Astrocyte (in vitro differentiated cells and primary cell): ENCODE measurements at regions not wholly inside any gene's neighbourhood (a gene's known extent, or its start where the extent isn't known, plus 50 kb on each side); places are given as distances from the start of the nearest gene placed in this dataset.

ENCODE experiments used
- DNase-seq: peaks from one replicate; pipeline ENCODE4 v3.0.0-alpha.2; 2010; ENCODE audit warnings: low read depth
- FAIRE-seq: peaks from 2 replicates; lab custom pipeline; 2011; peaks lifted over from hg19 to GRCh38; lab: Jason Lieb, UNC
- H2AFZ ChIP-seq: 2 replicates; pipeline ENCODE4 v1.6.0; 2012; ENCODE audit warnings: low read depth, low read length, inconsistent platforms
- H3K27ac ChIP-seq: 2 replicates; pipeline ENCODE4 v1.5.1; 2011; ENCODE audit warnings: low read depth, low read length, inconsistent platforms
- H3K27me3 ChIP-seq: 2 replicates; pipeline ENCODE4 v1.6.0; 2011; ENCODE audit warnings: low read length, inconsistent platforms; ENCODE audit not compliant: insufficient read depth
- H3K36me3 ChIP-seq: 2 replicates; pipeline ENCODE4 v1.5.1; 2011; ENCODE audit warnings: low read length, inconsistent platforms; ENCODE audit not compliant: insufficient read depth
- H3K4me1 ChIP-seq: 2 replicates; pipeline ENCODE4 v1.5.1; 2011; ENCODE audit warnings: low read length, inconsistent platforms; ENCODE audit not compliant: insufficient read depth
- H3K4me2 ChIP-seq: 2 replicates; pipeline ENCODE4 v1.6.0; 2012; ENCODE audit warnings: low read length, inconsistent platforms
- H3K4me3 ChIP-seq: 2 replicates; pipeline ENCODE4 v1.5.1; 2011; ENCODE audit warnings: low read depth, mild to moderate bottlenecking, low read length, inconsistent platforms; ENCODE audit not compliant: insufficient read depth
- H3K79me2 ChIP-seq: 2 replicates; pipeline ENCODE4 v1.6.0; 2012; ENCODE audit warnings: mild to moderate bottlenecking, low read length, inconsistent platforms; ENCODE audit not compliant: insufficient read depth
- H3K9ac ChIP-seq: 2 replicates; pipeline ENCODE4 v1.6.0; 2012; ENCODE audit warnings: mild to moderate bottlenecking, low read length, inconsistent platforms
- H3K9me3 ChIP-seq: 2 replicates; pipeline ENCODE4 v1.5.1; 2012; ENCODE audit warnings: low read depth, mild to moderate bottlenecking, low read length, inconsistent platforms; ENCODE audit not compliant: insufficient read depth
- H4K20me1 ChIP-seq: 2 replicates; pipeline ENCODE4 v1.6.0; 2012; ENCODE audit warnings: low read length, inconsistent platforms; ENCODE audit not compliant: insufficient read depth
- H3K27ac Mint-ChIP-seq: one replicate; pipeline ENCODE4 v1.8.0; 2021; ENCODE audit warnings: mild to moderate bottlenecking, mixed read lengths; ENCODE audit not compliant: unreplicated experiment
- H3K27me3 Mint-ChIP-seq: one replicate; pipeline ENCODE4 v1.8.0; 2021; ENCODE audit warnings: low read depth, mixed read lengths; ENCODE audit not compliant: unreplicated experiment
- H3K36me3 Mint-ChIP-seq: one replicate; pipeline ENCODE4 v1.8.0; 2021; ENCODE audit warnings: low read depth, mixed read lengths; ENCODE audit not compliant: unreplicated experiment
- H3K4me1 Mint-ChIP-seq: one replicate; pipeline ENCODE4 v1.8.0; 2021; ENCODE audit warnings: low read depth, mixed read lengths; ENCODE audit not compliant: unreplicated experiment
- H3K4me3 Mint-ChIP-seq: one replicate; pipeline ENCODE4 v1.8.0; 2021; ENCODE audit warnings: mild to moderate bottlenecking, moderate library complexity, mixed read lengths; ENCODE audit not compliant: unreplicated experiment
- H3K9me3 Mint-ChIP-seq: one replicate; pipeline ENCODE4 v1.8.0; 2021; ENCODE audit warnings: mild to moderate bottlenecking, mixed read lengths; ENCODE audit not compliant: unreplicated experiment
- EZH2 ChIP-seq: IDR thresholded peaks from 2 replicates; pipeline ENCODE4 v1.6.1; 2012; ENCODE audit warnings: mild to moderate bottlenecking, low read length, inconsistent platforms; ENCODE audit not compliant: insufficient read depth
- TF ChIP-seq, protein P1 (sequence below): IDR thresholded peaks from 2 replicates; pipeline ENCODE4 v1.5.1; 2011; ENCODE audit warnings: low read depth, mild to moderate bottlenecking, inconsistent platforms, low read length, moderate library complexity; ENCODE audit not compliant: insufficient read depth

DNA sequence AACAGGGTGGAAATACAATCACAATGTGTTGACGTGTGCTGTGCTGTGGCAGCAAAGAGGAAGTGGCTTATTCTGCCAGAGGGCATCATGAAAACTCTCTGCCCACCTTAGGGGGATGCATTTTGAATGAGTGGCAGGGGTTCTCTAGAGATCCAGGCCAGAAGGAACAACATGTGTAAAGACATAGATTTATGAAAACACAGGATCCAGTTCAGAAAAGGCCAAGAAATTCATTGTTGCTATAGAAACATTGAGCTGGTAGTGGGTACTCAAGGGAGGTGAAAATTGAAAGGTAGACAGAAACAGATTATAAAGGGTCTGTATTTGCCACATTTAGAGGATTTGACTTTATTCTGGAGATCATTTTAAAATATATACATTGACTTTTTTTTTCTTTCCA lies 417.7 kb downstream of the ENC1 start:
- H3K9ac ChIP-seq, result no peak overlapping the region
- H3K27ac Mint-ChIP-seq, result no peak overlapping the region
- FAIRE-seq (no peak), DNase-seq (no peak)
- H3K27me3 Mint-ChIP-seq, result no peaks in the 10 kb centered on the region
- H3K4me3 ChIP-seq, result no peak overlapping the region
- no peaks in the 10 kb centered on the region for H3K79me2 ChIP-seq
- H3K4me1 ChIP-seq, result no peaks in the 10 kb centered on the region
- H3K4me3 Mint-ChIP-seq, result no peak overlapping the region
- H3K36me3 ChIP-seq, result no peaks in the 10 kb centered on the region
- peaks cover 2% of the 10 kb centered on the region for H3K36me3 Mint-ChIP-seq
- H3K4me1 Mint-ChIP-seq, result no peaks in the 10 kb centered on the region
- H3K9me3 Mint-ChIP-seq, result peaks cover 17% of the 10 kb centered on the region
- peaks cover 3% of the 10 kb centered on the region for H3K9me3 ChIP-seq
- H3K4me2 ChIP-seq, result no peak overlapping the region
- H2AFZ ChIP-seq, result no peak overlapping the region
- H3K27ac ChIP-seq, result no peak overlapping the region
- no peaks in the 10 kb centered on the region for H4K20me1 ChIP-seq
- no peaks in the 10 kb centered on the region for H3K27me3 ChIP-seq
- TF ChIP-seq EZH2, result no peak
- TF ChIP-seq, protein P1, sequence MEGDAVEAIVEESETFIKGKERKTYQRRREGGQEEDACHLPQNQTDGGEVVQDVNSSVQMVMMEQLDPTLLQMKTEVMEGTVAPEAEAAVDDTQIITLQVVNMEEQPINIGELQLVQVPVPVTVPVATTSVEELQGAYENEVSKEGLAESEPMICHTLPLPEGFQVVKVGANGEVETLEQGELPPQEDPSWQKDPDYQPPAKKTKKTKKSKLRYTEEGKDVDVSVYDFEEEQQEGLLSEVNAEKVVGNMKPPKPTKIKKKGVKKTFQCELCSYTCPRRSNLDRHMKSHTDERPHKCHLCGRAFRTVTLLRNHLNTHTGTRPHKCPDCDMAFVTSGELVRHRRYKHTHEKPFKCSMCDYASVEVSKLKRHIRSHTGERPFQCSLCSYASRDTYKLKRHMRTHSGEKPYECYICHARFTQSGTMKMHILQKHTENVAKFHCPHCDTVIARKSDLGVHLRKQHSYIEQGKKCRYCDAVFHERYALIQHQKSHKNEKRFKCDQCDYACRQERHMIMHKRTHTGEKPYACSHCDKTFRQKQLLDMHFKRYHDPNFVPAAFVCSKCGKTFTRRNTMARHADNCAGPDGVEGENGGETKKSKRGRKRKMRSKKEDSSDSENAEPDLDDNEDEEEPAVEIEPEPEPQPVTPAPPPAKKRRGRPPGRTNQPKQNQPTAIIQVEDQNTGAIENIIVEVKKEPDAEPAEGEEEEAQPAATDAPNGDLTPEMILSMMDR, result no peak

DNA sequence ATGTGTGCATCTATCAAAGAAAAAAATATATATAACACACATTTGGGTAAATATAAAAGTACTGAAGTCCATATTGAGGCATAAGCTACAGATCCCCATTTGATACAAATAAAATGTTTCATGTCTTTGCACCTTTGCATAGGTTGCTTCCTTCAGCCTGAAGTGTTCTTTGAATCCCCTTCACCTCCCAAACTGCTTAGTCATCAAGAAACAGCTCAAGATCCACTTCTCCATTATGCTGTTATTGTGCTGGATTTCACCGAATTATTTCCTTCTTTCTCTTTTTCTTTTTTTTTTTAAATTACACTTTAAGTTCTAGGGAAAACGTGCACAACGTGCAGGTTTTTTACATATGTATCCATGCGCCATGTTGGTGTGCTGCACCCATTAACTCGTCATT lies 419.1 kb downstream of the ENC1 start:
- H4K20me1 ChIP-seq, result no peaks in the 10 kb centered on the region
- Mint-ChIP-seq H3K4me1 (no peaks in the 10 kb centered on the region), H3K27me3 (peaks cover under 1% of the 10 kb centered on the region), H3K27ac (no peak overlapping the region), H3K9me3 (peaks cover 17% of the 10 kb centered on the region), H3K36me3 (no peaks in the 10 kb centered on the region), H3K4me3 (no peak overlapping the region)
- H3K9ac ChIP-seq, result no peak overlapping the region
- FAIRE-seq (no peak), DNase-seq (no peak)
- H3K27ac ChIP-seq, result no peak overlapping the region
- no peaks in the 10 kb centered on the region for H3K4me1 ChIP-seq
- no peak overlapping the region for H2AFZ ChIP-seq
- peaks cover 3% of the 10 kb centered on the region for H3K9me3 ChIP-seq
- no peaks in the 10 kb centered on the region for H3K27me3 ChIP-seq
- H3K4me3 ChIP-seq, result no peak overlapping the region
- TF ChIP-seq EZH2, result no peak
- TF ChIP-seq, protein P1, result no peak
- no peaks in the 10 kb centered on the region for H3K36me3 ChIP-seq
- H3K79me2 ChIP-seq, result no peaks in the 10 kb centered on the region
- H3K4me2 ChIP-seq, result no peak overlapping the region

DNA sequence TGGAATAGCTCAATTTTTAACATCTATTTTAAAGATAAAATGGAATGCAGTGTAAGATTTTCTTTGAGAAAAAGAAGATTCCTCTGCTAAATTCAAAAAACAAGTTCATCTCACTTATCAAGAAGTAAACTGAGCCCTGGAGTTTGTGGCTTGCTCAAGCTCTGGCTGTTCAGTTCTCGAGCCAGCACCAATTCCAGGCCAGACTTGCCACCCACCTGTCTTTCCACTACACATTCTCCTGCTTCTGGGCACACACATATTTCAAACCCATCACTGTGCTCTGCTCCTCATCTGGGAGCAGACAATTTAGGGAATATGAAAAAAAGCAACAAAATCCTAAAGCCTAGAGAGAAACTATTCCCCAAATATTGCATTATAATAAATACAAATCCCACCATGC lies 424.5 kb downstream of the ENC1 start:
- H3K27ac Mint-ChIP-seq, result no peak overlapping the region
- Histone ChIP-seq H3K4me3 (no peak overlapping the region), H3K9ac (no peak overlapping the region), H3K4me1 (peaks cover 4% of the 10 kb centered on the region), H3K4me2 (no peak overlapping the region), H3K79me2 (no peaks in the 10 kb centered on the region), H3K27ac (no peak overlapping the region), H3K9me3 (no peaks in the 10 kb centered on the region), H3K27me3 (no peaks in the 10 kb centered on the region), H2AFZ (no peak overlapping the region), H4K20me1 (no peaks in the 10 kb centered on the region), H3K36me3 (no peaks in the 10 kb centered on the region)
- no peaks in the 10 kb centered on the region for H3K4me1 Mint-ChIP-seq
- TF ChIP-seq, protein P1, result no peak
- no peak for TF ChIP-seq EZH2
- no peak overlapping the region for H3K4me3 Mint-ChIP-seq
- no peaks in the 10 kb centered on the region for H3K36me3 Mint-ChIP-seq
- H3K9me3 Mint-ChIP-seq, result peaks cover 13% of the 10 kb centered on the region
- peaks cover 7% of the 10 kb centered on the region for H3K27me3 Mint-ChIP-seq
- DNase-seq (no peak), FAIRE-seq (no peak)
